Liver (tissue), 8 donors: ENCODE measurements at regions not wholly inside any gene's neighbourhood (a gene's known extent, or its start where the extent isn't known, plus 50 kb on each side); places are given as distances from the start of the nearest gene placed in this dataset.

Source experiments
- DNase-seq: peaks from one replicate; pipeline ENCODE4 v3.0.0-alpha.2; 2017; ENCODE audit warnings: low spot score
- H3K27ac ChIP-seq, 2 donors: one replicate each; pipeline ENCODE4 v1.7.0; 2013; ENCODE audit warnings: inconsistent platforms in 2 of 2, low read length in 2 of 2, control low read depth in 1 of 2, low read depth in 1 of 2, mild to moderate bottlenecking in 1 of 2
- H3K27me3 ChIP-seq, 4 donors: one replicate each; pipeline versions ENCODE4 v1.6.1 to v1.7.0; 2013; ENCODE audit warnings: low read length in 3 of 4, inconsistent platforms in 1 of 4, mild to moderate bottlenecking in 1 of 4, moderate library complexity in 1 of 4; ENCODE audit not compliant: control insufficient read depth in 4 of 4, insufficient read depth in 4 of 4
- H3K36me3 ChIP-seq, 4 donors: one replicate each; pipeline versions ENCODE4 v1.6.1 to v1.7.0; 2013; ENCODE audit warnings: low read length in 3 of 4, mild to moderate bottlenecking in 3 of 4, low read depth in 1 of 4, moderate library complexity in 1 of 4; ENCODE audit not compliant: control insufficient read depth in 4 of 4, insufficient read depth in 3 of 4
- H3K4me1 ChIP-seq, 4 donors: one replicate each; pipeline versions ENCODE4 v1.6.1 to v1.7.0; 2013; ENCODE audit warnings: low read length in 3 of 4, mild to moderate bottlenecking in 3 of 4, moderate library complexity in 1 of 4; ENCODE audit not compliant: control insufficient read depth in 4 of 4, insufficient read depth in 4 of 4
- H3K4me3 ChIP-seq, 3 donors: one replicate each; pipeline versions ENCODE4 v1.6.1 to v1.7.0; 2013; ENCODE audit warnings: low read length in 3 of 3, control low read depth in 1 of 3, low read depth in 1 of 3, mild to moderate bottlenecking in 1 of 3
- H3K9ac ChIP-seq, 2 donors: one replicate each; pipeline ENCODE4 v1.7.0; 2013; ENCODE audit warnings: low read length in 2 of 2, mild to moderate bottlenecking in 2 of 2, moderate library complexity in 2 of 2, control low read depth in 1 of 2, low read depth in 1 of 2
- H3K9me3 ChIP-seq, 4 donors: one replicate each; pipeline versions ENCODE4 v1.6.1 to v1.7.0; 2013; ENCODE audit warnings: low read length in 3 of 4; ENCODE audit not compliant: control insufficient read depth in 4 of 4
- EGR1 ChIP-seq, 2 donors: IDR thresholded peaks; 2 replicates each; pipeline ENCODE4 v1.6.1; 2016 to 2018; ENCODE audit warnings: antibody characterized with exemption in 2 of 2, low read depth in 2 of 2
- FOXA1 ChIP-seq: IDR thresholded peaks from 2 replicates; pipeline ENCODE4 v1.6.1; 2016; ENCODE audit warnings: antibody characterized with exemption
- FOXA2 ChIP-seq: IDR thresholded peaks from 2 replicates; pipeline ENCODE4 v1.6.1; 2016; ENCODE audit warnings: antibody characterized with exemption
- GABPA ChIP-seq, 2 donors: IDR thresholded peaks in 1 of 2; conservative IDR thresholded peaks in 1 of 2; 2 replicates each; pipeline ENCODE4 v1.6.1; 2016; ENCODE audit warnings: antibody characterized with exemption in 2 of 2, mild to moderate bottlenecking in 1 of 2, moderate library complexity in 1 of 2
- HNF4A ChIP-seq, 2 donors: conservative IDR thresholded peaks; 2 replicates each; pipeline ENCODE4 v1.6.1; 2016; ENCODE audit warnings: antibody characterized with exemption in 2 of 2, mild to moderate bottlenecking in 2 of 2
- JUND ChIP-seq, 2 donors: IDR thresholded peaks; 2 replicates each; pipeline ENCODE4 v1.6.1; 2016; ENCODE audit warnings: antibody characterized with exemption in 2 of 2
- MAX ChIP-seq: IDR thresholded peaks from 2 replicates; pipeline ENCODE4 v1.6.1; 2016; ENCODE audit warnings: antibody characterized with exemption
- NR2F2 ChIP-seq: IDR thresholded peaks from 2 replicates; pipeline ENCODE4 v1.6.1; 2016; ENCODE audit warnings: antibody characterized with exemption
- RAD21 ChIP-seq, 2 donors: IDR thresholded peaks; 2 replicates each; pipeline ENCODE4 v1.6.1; 2016; ENCODE audit warnings: antibody characterized with exemption in 2 of 2, mild to moderate bottlenecking in 2 of 2
- RXRA ChIP-seq, 2 donors: IDR thresholded peaks; 2 replicates each; pipeline ENCODE4 v1.6.1; 2017 to 2018; ENCODE audit warnings: antibody characterized with exemption in 2 of 2, mild to moderate bottlenecking in 1 of 2
- SP1 ChIP-seq: IDR thresholded peaks from 2 replicates; pipeline ENCODE4 v1.6.1; 2018; ENCODE audit warnings: antibody characterized with exemption, mild to moderate bottlenecking
- TAF1 ChIP-seq: conservative IDR thresholded peaks from 2 replicates; pipeline ENCODE4 v1.6.1; 2016; ENCODE audit warnings: antibody characterized with exemption, mild to moderate bottlenecking
- YY1 ChIP-seq: IDR thresholded peaks from 2 replicates; pipeline ENCODE4 v1.6.1; 2016; ENCODE audit warnings: antibody characterized with exemption, mild to moderate bottlenecking
- ZBTB33 ChIP-seq: IDR thresholded peaks from 2 replicates; pipeline ENCODE4 v1.6.1; 2016; ENCODE audit warnings: antibody characterized with exemption
- WGBS: extraction: QIAGEN DNeasy Blood & Tissue Kit; methylation state at CpG from one replicate; pipeline ENCODE4 v1.1.7; 2013; 5-methylcytosine and 5-hydroxymethylcytosine counted together
- TF ChIP-seq, protein P1 (sequence below): fragments of 150-350 bp; IDR thresholded peaks from 2 replicates; pipeline ENCODE4 v1.5.1; 2017; ENCODE audit warnings: improper control_type of control experiment, low read depth, low read length; ENCODE audit not compliant: missing input control
- TF ChIP-seq, protein P2 (sequence below): IDR thresholded peaks from 2 replicates; pipeline ENCODE4 v1.6.1; 2016; ENCODE audit warnings: antibody characterized with exemption
- donor health status: healthy.
- donor health status: healthy.
- donor health status: healthy.
- donor health status: healthy.
- donor health status: healthy.

- no peak for TF ChIP-seq ZBTB33
- TF ChIP-seq SP1 = no peak
- no peak for TF ChIP-seq FOXA1
- no peak for TF ChIP-seq JUND (IDR thresholded peaks at IDR 0.05)
- TF ChIP-seq MAX = no peak
- TF ChIP-seq FOXA2 = no peak
- no peak for TF ChIP-seq RAD21 (IDR thresholded peaks at IDR 0.05)
Observed at GRCh38 chr9:79043916-79044315, 527.8 kb upstream of the TLE4 start (continued).

GRCh38 chr9:79046401-79046800 lies 525.4 kb upstream of the TLE4 start:
- Histone ChIP-seq H3K27me3 (no peaks in the 10 kb centered on the region), H3K4me1 (no peaks in the 10 kb centered on the region), H3K4me3 (no peak overlapping the region), H3K36me3 (no peaks in the 10 kb centered on the region), H3K9me3 (no peaks in the 10 kb centered on the region), H3K9ac (no peak overlapping the region), H3K27ac (no peak overlapping the region)
- DNase-seq = no peak
- WGBS = 87% methylated on average over 2 of the region's 2 CpGs
- TF ChIP-seq RAD21 (IDR thresholded peaks at IDR 0.05) = no peak
- TF ChIP-seq ZBTB33 = no peak
- TF ChIP-seq, protein P1, sequence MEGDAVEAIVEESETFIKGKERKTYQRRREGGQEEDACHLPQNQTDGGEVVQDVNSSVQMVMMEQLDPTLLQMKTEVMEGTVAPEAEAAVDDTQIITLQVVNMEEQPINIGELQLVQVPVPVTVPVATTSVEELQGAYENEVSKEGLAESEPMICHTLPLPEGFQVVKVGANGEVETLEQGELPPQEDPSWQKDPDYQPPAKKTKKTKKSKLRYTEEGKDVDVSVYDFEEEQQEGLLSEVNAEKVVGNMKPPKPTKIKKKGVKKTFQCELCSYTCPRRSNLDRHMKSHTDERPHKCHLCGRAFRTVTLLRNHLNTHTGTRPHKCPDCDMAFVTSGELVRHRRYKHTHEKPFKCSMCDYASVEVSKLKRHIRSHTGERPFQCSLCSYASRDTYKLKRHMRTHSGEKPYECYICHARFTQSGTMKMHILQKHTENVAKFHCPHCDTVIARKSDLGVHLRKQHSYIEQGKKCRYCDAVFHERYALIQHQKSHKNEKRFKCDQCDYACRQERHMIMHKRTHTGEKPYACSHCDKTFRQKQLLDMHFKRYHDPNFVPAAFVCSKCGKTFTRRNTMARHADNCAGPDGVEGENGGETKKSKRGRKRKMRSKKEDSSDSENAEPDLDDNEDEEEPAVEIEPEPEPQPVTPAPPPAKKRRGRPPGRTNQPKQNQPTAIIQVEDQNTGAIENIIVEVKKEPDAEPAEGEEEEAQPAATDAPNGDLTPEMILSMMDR = no peak
- TF ChIP-seq EGR1 (IDR thresholded peaks at IDR 0.05; ENCODE audit: low read depth in 2 of 2) = no peak
- TF ChIP-seq, protein P2, sequence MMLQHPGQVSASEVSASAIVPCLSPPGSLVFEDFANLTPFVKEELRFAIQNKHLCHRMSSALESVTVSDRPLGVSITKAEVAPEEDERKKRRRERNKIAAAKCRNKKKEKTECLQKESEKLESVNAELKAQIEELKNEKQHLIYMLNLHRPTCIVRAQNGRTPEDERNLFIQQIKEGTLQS = no peak
- TF ChIP-seq FOXA1 = no peak
- no peak for TF ChIP-seq SP1
- no peak for TF ChIP-seq YY1
- TF ChIP-seq RXRA (IDR thresholded peaks at IDR 0.05) = no peak

DNA sequence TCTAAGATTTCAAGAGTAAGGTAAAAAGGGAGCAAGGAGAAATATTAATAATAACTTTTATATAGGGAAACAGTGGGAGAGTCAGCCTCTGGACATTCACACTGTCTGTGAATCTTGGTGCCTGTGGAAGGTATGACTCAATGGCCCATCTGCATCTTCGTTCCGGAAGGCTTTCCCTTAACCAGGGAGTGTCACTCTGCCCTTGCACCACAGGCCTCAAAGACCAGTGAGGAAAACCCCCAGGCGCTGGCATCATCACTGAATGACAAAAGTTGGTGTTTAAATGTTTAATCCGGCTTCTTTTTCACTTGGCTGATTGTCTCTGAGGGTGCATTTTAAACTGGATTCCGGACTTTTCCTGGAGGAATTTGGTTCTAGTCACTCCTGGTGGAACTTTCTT lies 522.4 kb upstream of the TLE4 start:
- Histone ChIP-seq H3K27ac (no peak overlapping the region), H3K9me3 (no peaks in the 10 kb centered on the region), H3K4me1 (no peaks in the 10 kb centered on the region), H3K9ac (no peak overlapping the region), H3K4me3 (no peak overlapping the region), H3K27me3 (no peaks in the 10 kb centered on the region), H3K36me3 (no peaks in the 10 kb centered on the region)
- TF ChIP-seq HNF4A (conservative IDR thresholded peaks at IDR 0.05) (no peak), EGR1 (IDR thresholded peaks at IDR 0.05; ENCODE audit: low read depth in 2 of 2) (no peak), SP1 (no peak), NR2F2 (no peak), TAF1 (no peak), FOXA1 (no peak), GABPA (IDR thresholded peaks at IDR 0.05 in 1 of 2, conservative IDR thresholded peaks at IDR 0.05 in 1 of 2) (no peak), RAD21 (IDR thresholded peaks at IDR 0.05) (no peak), JUND (IDR thresholded peaks at IDR 0.05) (no peak)
- TF ChIP-seq, protein P2 = no peak
- WGBS = 78% methylated on average over 5 of the region's 5 CpGs
- no peak for DNase-seq
